HG03439 (cell line): ENCODE measurements at regions not wholly inside any gene's neighbourhood (a gene's known extent, or its start where the extent isn't known, plus 50 kb on each side); places are given as distances from the start of the nearest gene placed in this dataset.
"Not testable (repeated sequence)": the region's sequence is repeated elsewhere in the genome, so short reads cannot be mapped to it uniquely, and the experiment has no call there.

Source experiments
- ATAC-seq: cut with Tn5 transposase; IDR thresholded peaks from one replicate; pipeline ENCODE4 v1.9.1; 2021; ENCODE audit warnings: mild to moderate bottlenecking, moderate library complexity; ENCODE audit not compliant: unreplicated experiment

GRCh38 chr12:124707316-124707715, 139.9 kb upstream of the NCOR2 start:
- ATAC-seq = no peak

GRCh38 chr12:124706363-124706762, 139.0 kb upstream of the NCOR2 start:
- ATAC-seq = no peak

GRCh38 chr12:124705545-124706138, 138.2 kb upstream of the NCOR2 start:
- no peak for ATAC-seq

GRCh38 chr12:124704619-124705018, 137.2 kb upstream of the NCOR2 start:
- ATAC-seq = no peak

GRCh38 chr12:124703856-124704255, 136.4 kb upstream of the NCOR2 start:
- no peak for ATAC-seq

GRCh38 chr12:124702736-124703135, 135.3 kb upstream of the NCOR2 start:
- no peak for ATAC-seq

- ATAC-seq = no peak
These were observed 133.6 kb upstream of the NCOR2 start for GRCh38 chr12:124700810-124701592.

- no peak for ATAC-seq
These were observed 132.5 kb upstream of the NCOR2 start for GRCh38 chr12:124699909-124700308.

- ATAC-seq = no peak
These were observed 131.5 kb upstream of the NCOR2 start for GRCh38 chr12:124698998-124699305.

GRCh38 chr12:124698211-124698997, 131.0 kb upstream of the NCOR2 start:
- no peak for ATAC-seq

- not testable (repeated sequence) for ATAC-seq
These were observed 130.3 kb upstream of the NCOR2 start for GRCh38 chr12:124697722-124698121.

- no peak for ATAC-seq
These were observed 129.5 kb upstream of the NCOR2 start for GRCh38 chr12:124696693-124697476.

GRCh38 chr12:124695861-124696260, 128.4 kb upstream of the NCOR2 start:
- ATAC-seq = no peak

- ATAC-seq = no peak
These were observed 127.6 kb upstream of the NCOR2 start for GRCh38 chr12:124694846-124695497.

GRCh38 chr12:124694250-124694649, 126.8 kb upstream of the NCOR2 start:
- no peak for ATAC-seq

- ATAC-seq = no peak
These were observed 125.8 kb upstream of the NCOR2 start for GRCh38 chr12:124693111-124693723.

GRCh38 chr12:124692443-124692842, 125.0 kb upstream of the NCOR2 start:
- ATAC-seq = no peak

- no peak for ATAC-seq
These were observed 124.0 kb upstream of the NCOR2 start for GRCh38 chr12:124691429-124691828.

- no peak for ATAC-seq
These were observed 122.2 kb upstream of the NCOR2 start for GRCh38 chr12:124689631-124690030.

- no peak for ATAC-seq
These were observed 121.1 kb upstream of the NCOR2 start for GRCh38 chr12:124688356-124688992.
